Caco-2 (cell line): ENCODE measurements at regions not wholly inside any gene's neighbourhood (a gene's known extent, or its start where the extent isn't known, plus 50 kb on each side); places are given as distances from the start of the nearest gene placed in this dataset.

Experiments used
- BruUV-seq: library from RNA; stranded (reverse); fragments of 400-500 nt; replicated peaks from 2 replicates; lab custom pipeline; 2021; lab: Mats Ljungman, UMichigan
- CTCF ChIA-PET: fragments of 300-600 bp; sonication (Branson Sonifier 250); formaldehyde crosslinking; loops from one replicate; lab custom pipeline; 2022; ENCODE audit warnings: antibody characterized with exemption; lab: Charles Lee
- POLR2A ChIA-PET: fragments of 300-600 bp; sonication (Branson Sonifier 250); formaldehyde crosslinking; loops from one replicate; lab custom pipeline; 2022; ENCODE audit warnings: antibody characterized with exemption; lab: Charles Lee
- DNase-seq, 2 experiments: peaks; one replicate each; pipeline versions ENCODE4 v3.0.0 to v3.0.0-alpha.2; 2020 to 2022
- H3K27me3 ChIP-seq: replicated peaks from 2 replicates; pipeline ENCODE4 v1.6.0; 2011; ENCODE audit warnings: low read length; ENCODE audit not compliant: control insufficient read depth, insufficient read depth
- H3K36me3 ChIP-seq: 2 replicates; pipeline ENCODE4 v1.5.1; 2011; ENCODE audit warnings: low read length; ENCODE audit not compliant: control insufficient read depth, insufficient read depth
- H3K4me1 ChIP-seq: fragments of 250-450 bp; sonication (Bioruptor Pico); 2 replicates; pipeline ENCODE4 v1.5.1; 2020; ENCODE audit warnings: mild to moderate bottlenecking
- H3K4me3 ChIP-seq: 2 replicates; pipeline ENCODE4 v1.5.1; 2011; ENCODE audit warnings: low read depth, mild to moderate bottlenecking, control low read depth, low read length
- H3K9me3 ChIP-seq: fragments of 250-450 bp; sonication (Bioruptor Pico); 2 replicates; pipeline ENCODE4 v1.5.1; 2020; ENCODE audit warnings: mild to moderate bottlenecking, moderate library complexity
- H3K27ac Mint-ChIP-seq: one replicate; pipeline ENCODE4 v1.8.0; 2022; ENCODE audit warnings: mixed read lengths; ENCODE audit not compliant: unreplicated experiment
- H3K27me3 Mint-ChIP-seq: one replicate; pipeline ENCODE4 v1.8.0; 2022; ENCODE audit warnings: mixed read lengths; ENCODE audit not compliant: insufficient read depth, unreplicated experiment
- H3K36me3 Mint-ChIP-seq: one replicate; pipeline ENCODE4 v1.8.0; 2022; ENCODE audit warnings: mild to moderate bottlenecking, mixed read lengths; ENCODE audit not compliant: insufficient read depth, unreplicated experiment
- H3K4me1 Mint-ChIP-seq: one replicate; pipeline ENCODE4 v1.8.0; 2022; ENCODE audit warnings: low read depth, mixed read lengths; ENCODE audit not compliant: unreplicated experiment
- H3K4me3 Mint-ChIP-seq: one replicate; pipeline ENCODE4 v1.8.0; 2022; ENCODE audit warnings: mild to moderate bottlenecking, moderate library complexity, mixed read lengths; ENCODE audit not compliant: unreplicated experiment
- H3K9me3 Mint-ChIP-seq: one replicate; pipeline ENCODE4 v1.8.0; 2022; ENCODE audit warnings: mixed read lengths; ENCODE audit not compliant: unreplicated experiment
- CTCF ChIP-seq, 2 experiments: fragments of 200-600 bp in 1 of 2; IDR thresholded peaks; 1 replicate in 1 of 2; 2 replicates in 1 of 2; pipeline versions ENCODE4 v1.5.1 to v1.8.0; 2011 to 2022; ENCODE audit warnings: antibody characterized with exemption in 1 of 2, control low read depth in 1 of 2, inconsistent platforms in 1 of 2, low read depth in 1 of 2, low read length in 1 of 2, mild to moderate bottlenecking in 1 of 2, moderate library complexity in 1 of 2; ENCODE audit not compliant: insufficient read depth in 1 of 2, severe bottlenecking in 1 of 2, unreplicated experiment in 1 of 2
- intact Hi-C: fragments of 100-400 bp; cut with micrococcal nuclease; formaldehyde crosslinking; loops from one replicate; pipeline ENCODE4 v1.10.0; 2022; ENCODE audit not compliant: unreplicated experiment

- BruUV-seq, result no TSS peak
- Histone ChIP-seq H3K4me3 (no peak overlapping the region), H3K27me3 (no peaks in the 10 kb centered on the region; the same call in none of the 2 replicates), H3K36me3 (no peaks in the 10 kb centered on the region), H3K4me1 (peaks cover 4% of the 10 kb centered on the region; the same call in 1 of the 2 replicates), H3K9me3 (no peaks in the 10 kb centered on the region)
- no peak for DNase-seq
- Mint-ChIP-seq H3K36me3 (no peaks in the 10 kb centered on the region), H3K4me1 (no peaks in the 10 kb centered on the region), H3K27me3 (peaks cover 21% of the 10 kb centered on the region), H3K9me3 (no peaks in the 10 kb centered on the region), H3K27ac (no peak overlapping the region), H3K4me3 (no peak overlapping the region)
- CTCF ChIA-PET, result interaction anchor here (1.0 to 2.2 kb wide), 6 partner anchors 25 to 777 kb away, joined by 3 to 16 read pairs (median 4); no protein-coding TSS in a partner anchor
- no peak for TF ChIP-seq CTCF (IDR thresholded peaks at IDR 0.05; ENCODE audit: insufficient read depth in 1 of 2, low read depth in 1 of 2, low read length in 1 of 2, severe bottlenecking in 1 of 2, unreplicated experiment in 1 of 2)
- POLR2A ChIA-PET, result no interaction called here
- intact Hi-C loops, result loop anchor here (2.0 to 5.0 kb wide), 2 partner anchors 84 to 778 kb away; no protein-coding TSS in a partner anchor
These were observed 90.5 kb upstream of the PAX1 start for GRCh38 chr20:21614980-21615379.

- no peaks in the 10 kb centered on the region for H3K9me3 Mint-ChIP-seq
- H3K36me3 Mint-ChIP-seq, result no peaks in the 10 kb centered on the region
- POLR2A ChIA-PET, result no interaction called here
- Histone ChIP-seq H3K36me3 (no peaks in the 10 kb centered on the region), H3K4me1 (peaks cover 4% of the 10 kb centered on the region; the same call in 1 of the 2 replicates), H3K4me3 (no peak overlapping the region), H3K27me3 (no peaks in the 10 kb centered on the region; the same call in none of the 2 replicates), H3K9me3 (no peaks in the 10 kb centered on the region)
- no peaks in the 10 kb centered on the region for H3K4me1 Mint-ChIP-seq
- H3K4me3 Mint-ChIP-seq, result no peak overlapping the region
- TF ChIP-seq CTCF (IDR thresholded peaks at IDR 0.05; ENCODE audit: insufficient read depth in 1 of 2, low read depth in 1 of 2, low read length in 1 of 2, severe bottlenecking in 1 of 2, unreplicated experiment in 1 of 2), result no peak
- no peak overlapping the region for H3K27ac Mint-ChIP-seq
- intact Hi-C loops, result no loop called here
- peaks cover 19% of the 10 kb centered on the region for H3K27me3 Mint-ChIP-seq
- CTCF ChIA-PET, result no interaction called here
- BruUV-seq, result no TSS peak
- DNase-seq, result no peak
These were observed 92.0 kb upstream of the PAX1 start for GRCh38 chr20:21613512-21613911.

GRCh38 chr20:21609981-21610380, 95.5 kb upstream of the PAX1 start:
- Histone ChIP-seq H3K9me3 (peaks cover 9% of the 10 kb centered on the region), H3K27me3 (no peaks in the 10 kb centered on the region; the same call in none of the 2 replicates), H3K4me3 (no peak overlapping the region), H3K4me1 (no peaks in the 10 kb centered on the region; the same call in 1 of the 2 replicates), H3K36me3 (no peaks in the 10 kb centered on the region)
- no peaks in the 10 kb centered on the region for H3K4me1 Mint-ChIP-seq
- no peaks in the 10 kb centered on the region for H3K9me3 Mint-ChIP-seq
- no peak for DNase-seq
- no TSS peak for BruUV-seq
- ChIA-PET POLR2A (no interaction called here), CTCF (no interaction called here)
- H3K4me3 Mint-ChIP-seq, result no peak overlapping the region
- no peak for TF ChIP-seq CTCF (IDR thresholded peaks at IDR 0.05; ENCODE audit: insufficient read depth in 1 of 2, low read depth in 1 of 2, low read length in 1 of 2, severe bottlenecking in 1 of 2, unreplicated experiment in 1 of 2)
- no peak overlapping the region for H3K27ac Mint-ChIP-seq
- peaks cover 18% of the 10 kb centered on the region for H3K27me3 Mint-ChIP-seq
- H3K36me3 Mint-ChIP-seq, result no peaks in the 10 kb centered on the region
- intact Hi-C loops, result no loop called here
